ENCODE measurements at regions not wholly inside any gene's neighbourhood (a gene's known extent, or its start where the extent isn't known, plus 50 kb on each side); places are given as distances from the start of the nearest gene placed in this dataset.

GRCh38 chr4:181611946-181612600, 631.1 kb upstream of the TENM3 start:
- TF ChIP-seq CTCF (IDR thresholded peaks at IDR 0.05 in 4 of 5, conservative IDR thresholded peaks at IDR 0.05 in 1 of 5) (no peak), POLR2A (IDR thresholded peaks at IDR 0.05) (no peak)

Data from gastrocnemius medialis (tissue), 4 donors.